ENCODE measurements at regions not wholly inside any gene's neighbourhood (a gene's known extent, or its start where the extent isn't known, plus 50 kb on each side); places are given as distances from the start of the nearest gene placed in this dataset.
"Not testable (repeated sequence)": the region's sequence is repeated elsewhere in the genome, so short reads cannot be mapped to it uniquely, and the experiment has no call there.

GRCh38 chr1:88454781-88455180 lies 229.3 kb upstream of the PKN2 start:
- DNase-seq = no peak

GRCh38 chr1:88455621-88456256 lies 228.3 kb upstream of the PKN2 start:
- no peak for DNase-seq

DNA sequence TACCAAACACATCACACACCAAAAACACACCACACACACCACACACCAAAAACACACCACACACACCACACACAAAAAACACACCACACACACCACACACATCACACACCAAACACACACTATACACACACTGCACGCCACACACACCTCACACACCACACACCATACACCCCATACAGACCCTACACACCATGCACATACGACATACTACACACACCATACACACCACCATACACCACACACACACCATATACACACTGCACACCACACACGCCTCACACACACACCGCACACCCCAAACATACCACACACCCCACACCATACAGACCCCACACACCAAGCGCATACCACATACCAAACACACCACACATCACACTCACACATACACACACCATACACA lies 226.9 kb upstream of the PKN2 start:
- no peak for DNase-seq

- DNase-seq = no peak
Measured at GRCh38 chr1:88461007-88461406, 223.1 kb upstream of the PKN2 start.

- no peak for DNase-seq
Measured at GRCh38 chr1:88462096-88462487, 222.0 kb upstream of the PKN2 start.

DNA sequence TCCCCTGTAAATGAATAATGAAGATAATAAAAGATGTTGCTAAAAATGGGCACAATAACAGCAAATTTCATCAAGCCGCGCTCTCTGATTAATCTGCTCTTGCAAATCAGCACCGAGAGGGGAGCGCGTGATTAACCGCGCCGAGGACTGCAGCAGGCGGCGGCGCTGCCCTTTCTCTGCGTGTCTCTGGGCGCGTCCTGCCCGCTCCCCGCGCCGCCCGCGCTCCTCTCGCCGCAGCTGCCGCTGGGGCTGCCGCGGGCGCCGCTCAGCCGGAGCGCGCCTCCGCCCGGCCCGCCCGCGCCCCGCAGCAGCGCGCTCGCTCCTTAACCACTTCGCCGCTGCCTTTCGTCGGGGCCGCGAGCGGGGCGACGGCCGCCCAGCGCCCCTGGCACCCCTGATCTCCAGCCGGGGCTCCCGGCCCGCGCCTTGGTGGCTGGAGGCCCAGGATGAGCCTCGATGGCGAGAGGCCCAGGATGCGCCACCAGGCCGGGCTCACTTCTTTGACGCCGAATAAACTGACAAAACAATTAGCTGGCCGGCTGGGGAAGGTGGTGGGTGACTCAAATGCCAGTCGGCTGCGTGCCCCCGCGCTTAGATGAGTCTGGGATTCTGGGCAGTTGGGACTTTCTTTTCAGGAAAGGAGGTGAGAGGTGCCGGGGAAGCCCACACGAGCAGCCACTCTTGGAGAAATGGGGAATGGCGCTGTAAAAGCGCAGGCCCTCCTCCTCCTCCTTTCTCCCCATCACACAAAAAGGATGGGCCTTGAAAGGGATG lies 221.4 kb upstream of the PKN2 start:
- peak; percentile 24 for DNase-seq

GRCh38 chr1:88463401-88463985 lies 220.6 kb upstream of the PKN2 start:
- no peak for DNase-seq

DNA sequence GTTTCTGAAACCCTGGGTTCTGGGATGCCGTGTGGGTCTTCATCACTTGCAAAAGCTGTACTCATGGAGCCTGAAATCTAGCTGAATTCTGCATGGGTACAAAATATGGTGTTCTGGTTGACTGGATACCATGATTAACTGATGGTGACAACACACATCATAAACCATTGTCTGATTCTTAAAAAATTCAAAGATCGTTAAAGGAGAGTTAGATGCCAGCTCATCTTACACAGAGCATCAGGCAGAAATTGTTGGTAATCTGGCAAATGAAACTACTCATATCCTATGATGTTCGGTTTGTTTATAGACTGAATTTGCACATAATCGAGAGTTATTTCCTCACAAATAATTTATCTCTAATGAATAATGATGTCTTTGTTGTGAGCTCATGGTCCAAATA lies 218.1 kb upstream of the PKN2 start:
- DNase-seq = no peak

DNA sequence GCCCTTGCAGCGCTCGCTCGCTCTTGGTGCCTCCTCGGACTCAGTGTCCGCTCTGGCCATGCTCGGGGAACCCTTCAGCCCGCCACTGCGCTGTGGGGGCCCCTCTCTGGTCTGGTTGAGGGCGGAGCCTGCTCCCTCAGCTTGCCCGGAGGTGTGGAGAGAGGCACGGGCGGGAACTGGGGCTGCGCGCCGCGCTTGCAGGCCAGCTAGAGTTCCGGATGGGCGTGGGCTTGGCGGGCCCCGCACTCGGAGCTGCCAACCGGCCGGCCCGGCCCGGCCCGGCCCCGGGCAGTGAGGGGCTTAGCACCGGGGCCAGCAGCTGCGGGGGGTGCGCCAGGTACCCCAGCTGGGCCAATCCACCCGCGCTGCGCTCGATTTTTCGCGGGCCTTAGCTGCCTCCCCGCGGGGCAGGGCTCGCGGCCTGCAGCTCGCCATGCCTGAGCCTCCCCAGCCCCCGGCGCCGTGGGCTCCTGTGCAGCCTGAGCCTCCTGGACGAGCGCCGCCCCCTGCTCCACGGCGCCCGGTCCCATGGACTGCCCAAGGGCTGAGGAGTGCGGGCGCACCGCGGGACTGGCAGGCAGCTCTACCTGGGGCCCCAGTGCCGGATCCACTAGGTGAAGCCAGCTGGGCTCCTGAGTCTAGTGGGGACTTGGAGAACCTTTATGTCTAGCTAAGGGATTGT lies 217.0 kb upstream of the PKN2 start:
- DNase-seq = no peak

GRCh38 chr1:88472298-88472697 lies 211.8 kb upstream of the PKN2 start:
- DNase-seq = no peak

- no peak for DNase-seq
Measured at GRCh38 chr1:88472714-88473113, 211.4 kb upstream of the PKN2 start.

- DNase-seq = no peak
Measured at GRCh38 chr1:88474555-88475304, 209.3 kb upstream of the PKN2 start.

- DNase-seq = no peak
Measured at GRCh38 chr1:88484881-88485280, 199.2 kb upstream of the PKN2 start.

- no peak for DNase-seq
Measured at GRCh38 chr1:88488237-88488636, 195.8 kb upstream of the PKN2 start.

- DNase-seq = no peak
Measured at GRCh38 chr1:88490676-88491075, 193.4 kb upstream of the PKN2 start.

DNA sequence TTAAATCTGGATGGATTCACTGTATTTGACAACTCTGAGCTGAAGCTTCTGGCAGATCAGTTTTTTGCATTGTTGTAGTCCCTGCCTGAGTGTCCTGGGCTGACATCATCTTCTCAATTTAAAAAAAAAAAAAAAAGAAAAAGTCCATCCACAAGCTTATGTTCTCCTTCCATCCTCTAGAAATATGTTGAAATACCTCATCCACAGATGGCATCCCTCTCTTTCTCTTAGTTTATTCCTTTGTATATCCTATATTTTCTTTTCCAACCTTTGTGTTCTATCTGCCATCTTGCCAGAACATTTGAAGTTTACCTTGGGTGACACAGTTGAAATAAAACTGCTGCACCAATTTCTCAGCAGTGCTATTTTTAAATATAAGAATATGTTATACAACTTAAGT lies 184.4 kb upstream of the PKN2 start:
- DNase-seq = no peak

GRCh38 chr1:88502886-88503285 lies 181.2 kb upstream of the PKN2 start:
- DNase-seq = no peak

- DNase-seq = no peak
Measured at GRCh38 chr1:88503646-88504045, 180.4 kb upstream of the PKN2 start.

DNA sequence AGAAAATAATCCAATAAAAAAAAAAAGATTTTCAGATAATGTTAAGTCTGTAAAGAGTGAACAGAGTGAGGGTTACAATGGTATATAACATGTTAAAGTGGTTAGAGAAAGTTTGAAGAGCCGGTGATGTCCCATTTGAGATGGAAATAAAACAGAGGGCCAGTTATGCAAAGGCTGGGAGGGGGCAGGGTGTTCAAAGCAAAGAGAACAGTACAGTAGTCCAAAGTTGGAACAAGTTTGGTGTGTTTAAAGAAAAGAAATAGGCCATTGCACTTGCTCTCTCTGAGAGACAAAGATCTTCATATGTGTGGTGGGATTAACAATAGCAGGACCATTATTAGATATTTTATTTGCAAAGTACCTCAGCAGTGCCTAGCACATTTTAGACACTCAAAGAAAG lies 179.5 kb upstream of the PKN2 start:
- no peak for DNase-seq

- DNase-seq = no peak
Measured at GRCh38 chr1:88509379-88509778, 174.7 kb upstream of the PKN2 start.

GRCh38 chr1:88514544-88515060 lies 169.5 kb upstream of the PKN2 start:
- DNase-seq = no peak

GRCh38 chr1:88517499-88517898 lies 166.6 kb upstream of the PKN2 start:
- DNase-seq = not testable (repeated sequence)

DNA sequence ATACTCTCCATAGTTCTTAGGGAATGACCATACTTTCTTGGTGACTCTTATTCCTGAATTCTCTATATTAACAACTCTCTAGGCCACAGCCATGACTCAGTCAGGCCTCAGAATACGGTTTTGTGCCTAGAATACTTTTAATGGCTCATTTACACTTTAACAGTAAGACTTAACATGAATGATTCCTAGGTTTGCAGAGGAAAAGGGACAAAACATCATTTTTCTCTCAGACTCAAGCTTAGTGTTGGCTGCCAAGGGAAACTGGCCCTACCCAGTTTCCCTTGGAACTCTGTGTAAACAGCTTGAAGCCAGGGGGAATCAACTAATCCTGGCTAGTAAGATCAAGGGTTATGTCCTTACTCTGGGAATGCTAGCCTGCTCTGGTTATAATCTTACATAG lies 164.9 kb upstream of the PKN2 start:
- no peak for DNase-seq

All from NCI-H1048 (cell line).